ENCODE measurements at regions not wholly inside any gene's neighbourhood (a gene's known extent, or its start where the extent isn't known, plus 50 kb on each side); places are given as distances from the start of the nearest gene placed in this dataset.
"Not testable (repeated sequence)": the region's sequence is repeated elsewhere in the genome, so short reads cannot be mapped to it uniquely, and the experiment has no call there.

DNA sequence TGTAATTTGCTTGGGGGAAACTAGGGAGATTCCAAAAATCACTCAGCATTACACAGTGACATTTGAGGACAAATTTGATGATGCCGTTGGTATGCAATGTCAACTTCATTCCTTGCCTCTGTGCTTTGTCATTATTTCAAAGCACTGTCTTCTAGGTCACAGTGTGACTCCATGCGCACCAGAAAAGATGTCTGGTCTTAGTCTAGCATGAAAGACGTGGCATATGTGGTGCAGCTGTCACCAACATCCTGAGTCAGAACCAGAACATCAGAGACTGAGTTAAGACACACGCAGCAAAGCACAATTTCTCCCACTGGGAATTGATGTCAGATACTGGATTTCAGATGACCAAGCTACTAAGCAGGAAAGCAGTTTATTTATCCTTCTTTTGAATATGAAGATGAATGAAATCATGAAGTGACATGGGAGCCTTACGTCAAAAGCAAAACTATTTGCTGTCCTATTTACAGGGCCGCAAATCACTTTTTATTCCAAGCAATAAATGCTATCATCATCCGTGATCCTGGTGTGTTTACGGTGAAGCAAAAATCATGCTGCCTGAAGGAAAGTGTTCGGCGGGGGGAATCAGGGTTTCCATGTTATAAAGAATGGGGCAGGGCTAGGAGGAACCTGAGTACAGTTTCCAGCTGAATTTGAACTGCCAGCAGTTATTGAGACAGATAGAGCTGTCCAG is 356.1 kb downstream of the ANAPC1 start:
- not testable (repeated sequence) for TF ChIP-seq MYC (IDR thresholded peaks at IDR 0.05; ENCODE audit: low read depth, low read length); POLR2AphosphoS5 (IDR thresholded peaks at IDR 0.05; ENCODE audit: insufficient read depth, low read depth, low read length); CTCF (IDR thresholded peaks at IDR 0.05; ENCODE audit: extremely low read depth in 1 of 2, insufficient read depth in 1 of 2, low read depth in 1 of 2, low read length in 2 of 2)
